Caco-2 (cell line): ENCODE measurements at regions not wholly inside any gene's neighbourhood (a gene's known extent, or its start where the extent isn't known, plus 50 kb on each side); places are given as distances from the start of the nearest gene placed in this dataset.

ENCODE experiments used
- BruUV-seq: library from RNA; stranded (reverse); fragments of 400-500 nt; replicated peaks from 2 replicates; lab custom pipeline; 2021; lab: Mats Ljungman, UMichigan
- CTCF ChIA-PET: fragments of 300-600 bp; sonication (Branson Sonifier 250); formaldehyde crosslinking; loops from one replicate; lab custom pipeline; 2022; ENCODE audit warnings: antibody characterized with exemption; lab: Charles Lee
- POLR2A ChIA-PET: fragments of 300-600 bp; sonication (Branson Sonifier 250); formaldehyde crosslinking; loops from one replicate; lab custom pipeline; 2022; ENCODE audit warnings: antibody characterized with exemption; lab: Charles Lee
- DNase-seq, 2 experiments: peaks; one replicate each; pipeline versions ENCODE4 v3.0.0 to v3.0.0-alpha.2; 2020 to 2022
- H3K27me3 ChIP-seq: replicated peaks from 2 replicates; pipeline ENCODE4 v1.6.0; 2011; ENCODE audit warnings: low read length; ENCODE audit not compliant: control insufficient read depth, insufficient read depth
- H3K36me3 ChIP-seq: 2 replicates; pipeline ENCODE4 v1.5.1; 2011; ENCODE audit warnings: low read length; ENCODE audit not compliant: control insufficient read depth, insufficient read depth
- H3K4me1 ChIP-seq: fragments of 250-450 bp; sonication (Bioruptor Pico); 2 replicates; pipeline ENCODE4 v1.5.1; 2020; ENCODE audit warnings: mild to moderate bottlenecking
- H3K4me3 ChIP-seq: 2 replicates; pipeline ENCODE4 v1.5.1; 2011; ENCODE audit warnings: low read depth, mild to moderate bottlenecking, control low read depth, low read length
- H3K9me3 ChIP-seq: fragments of 250-450 bp; sonication (Bioruptor Pico); 2 replicates; pipeline ENCODE4 v1.5.1; 2020; ENCODE audit warnings: mild to moderate bottlenecking, moderate library complexity
- H3K27ac Mint-ChIP-seq: one replicate; pipeline ENCODE4 v1.8.0; 2022; ENCODE audit warnings: mixed read lengths; ENCODE audit not compliant: unreplicated experiment
- H3K27me3 Mint-ChIP-seq: one replicate; pipeline ENCODE4 v1.8.0; 2022; ENCODE audit warnings: mixed read lengths; ENCODE audit not compliant: insufficient read depth, unreplicated experiment
- H3K36me3 Mint-ChIP-seq: one replicate; pipeline ENCODE4 v1.8.0; 2022; ENCODE audit warnings: mild to moderate bottlenecking, mixed read lengths; ENCODE audit not compliant: insufficient read depth, unreplicated experiment
- H3K4me1 Mint-ChIP-seq: one replicate; pipeline ENCODE4 v1.8.0; 2022; ENCODE audit warnings: low read depth, mixed read lengths; ENCODE audit not compliant: unreplicated experiment
- H3K4me3 Mint-ChIP-seq: one replicate; pipeline ENCODE4 v1.8.0; 2022; ENCODE audit warnings: mild to moderate bottlenecking, moderate library complexity, mixed read lengths; ENCODE audit not compliant: unreplicated experiment
- H3K9me3 Mint-ChIP-seq: one replicate; pipeline ENCODE4 v1.8.0; 2022; ENCODE audit warnings: mixed read lengths; ENCODE audit not compliant: unreplicated experiment
- CTCF ChIP-seq, 2 experiments: fragments of 200-600 bp in 1 of 2; IDR thresholded peaks; 1 replicate in 1 of 2; 2 replicates in 1 of 2; pipeline versions ENCODE4 v1.5.1 to v1.8.0; 2011 to 2022; ENCODE audit warnings: antibody characterized with exemption in 1 of 2, control low read depth in 1 of 2, inconsistent platforms in 1 of 2, low read depth in 1 of 2, low read length in 1 of 2, mild to moderate bottlenecking in 1 of 2, moderate library complexity in 1 of 2; ENCODE audit not compliant: insufficient read depth in 1 of 2, severe bottlenecking in 1 of 2, unreplicated experiment in 1 of 2
- intact Hi-C: fragments of 100-400 bp; cut with micrococcal nuclease; formaldehyde crosslinking; loops from one replicate; pipeline ENCODE4 v1.10.0; 2022; ENCODE audit not compliant: unreplicated experiment

- Mint-ChIP-seq H3K27ac (no peak overlapping the region), H3K9me3 (no peaks in the 10 kb centered on the region), H3K27me3 (no peaks in the 10 kb centered on the region), H3K4me3 (no peak overlapping the region), H3K4me1 (no peaks in the 10 kb centered on the region), H3K36me3 (no peaks in the 10 kb centered on the region)
- BruUV-seq, result no TSS peak
- intact Hi-C loops, result no loop called here
- ChIA-PET POLR2A (no interaction called here), CTCF (no interaction called here)
- no peaks in the 10 kb centered on the region for H3K36me3 ChIP-seq
- no peak for DNase-seq
- H3K27me3 ChIP-seq, result no peaks in the 10 kb centered on the region; the same call in 1 of the 2 replicates
- no peaks in the 10 kb centered on the region for H3K4me1 ChIP-seq
- no peak for TF ChIP-seq CTCF (IDR thresholded peaks at IDR 0.05; ENCODE audit: insufficient read depth in 1 of 2, low read depth in 1 of 2, low read length in 1 of 2, severe bottlenecking in 1 of 2, unreplicated experiment in 1 of 2)
- H3K9me3 ChIP-seq, result no peaks in the 10 kb centered on the region
- no peak overlapping the region for H3K4me3 ChIP-seq
Observed at GRCh38 chr16:59045501-59045900, 311.4 kb upstream of the GOT2 start.

GRCh38 chr16:59044616-59045015 is 310.5 kb upstream of the GOT2 start:
- H3K9me3 Mint-ChIP-seq, result no peaks in the 10 kb centered on the region
- no peak overlapping the region for H3K27ac Mint-ChIP-seq
- Histone ChIP-seq H3K4me3 (no peak overlapping the region), H3K9me3 (no peaks in the 10 kb centered on the region), H3K27me3 (no peaks in the 10 kb centered on the region; the same call in 1 of the 2 replicates), H3K36me3 (no peaks in the 10 kb centered on the region), H3K4me1 (no peaks in the 10 kb centered on the region)
- ChIA-PET POLR2A (no interaction called here), CTCF (no interaction called here)
- TF ChIP-seq CTCF (IDR thresholded peaks at IDR 0.05; ENCODE audit: insufficient read depth in 1 of 2, low read depth in 1 of 2, low read length in 1 of 2, severe bottlenecking in 1 of 2, unreplicated experiment in 1 of 2), result no peak
- DNase-seq, result no peak
- BruUV-seq, result no TSS peak
- no peaks in the 10 kb centered on the region for H3K27me3 Mint-ChIP-seq
- no peak overlapping the region for H3K4me3 Mint-ChIP-seq
- H3K4me1 Mint-ChIP-seq, result no peaks in the 10 kb centered on the region
- no peaks in the 10 kb centered on the region for H3K36me3 Mint-ChIP-seq
- intact Hi-C loops, result no loop called here

GRCh38 chr16:59042301-59042700 is 308.2 kb upstream of the GOT2 start:
- no peaks in the 10 kb centered on the region for H3K4me1 ChIP-seq
- POLR2A ChIA-PET, result no interaction called here
- no peaks in the 10 kb centered on the region for H3K9me3 ChIP-seq
- intact Hi-C loops, result no loop called here
- CTCF ChIA-PET, result no interaction called here
- no peak overlapping the region for H3K27ac Mint-ChIP-seq
- TF ChIP-seq CTCF (IDR thresholded peaks at IDR 0.05; ENCODE audit: insufficient read depth in 1 of 2, low read depth in 1 of 2, low read length in 1 of 2, severe bottlenecking in 1 of 2, unreplicated experiment in 1 of 2), result no peak
- BruUV-seq, result no TSS peak
- no peaks in the 10 kb centered on the region for H3K9me3 Mint-ChIP-seq
- no peak overlapping the region for H3K4me3 ChIP-seq
- no peak overlapping the region for H3K4me3 Mint-ChIP-seq
- no peak for DNase-seq
- no peaks in the 10 kb centered on the region for H3K4me1 Mint-ChIP-seq
- no peaks in the 10 kb centered on the region for H3K36me3 Mint-ChIP-seq
- H3K36me3 ChIP-seq, result no peaks in the 10 kb centered on the region
- H3K27me3 Mint-ChIP-seq, result no peaks in the 10 kb centered on the region
- no peaks in the 10 kb centered on the region for H3K27me3 ChIP-seq
